Body of pancreas (tissue), 4 donors: ENCODE measurements at regions not wholly inside any gene's neighbourhood (a gene's known extent, or its start where the extent isn't known, plus 50 kb on each side); places are given as distances from the start of the nearest gene placed in this dataset.

ENCODE experiments used
- POLR2A ChIP-seq, 3 donors: fragments of 450-650 bp; IDR thresholded peaks; one replicate each; pipeline ENCODE4 v1.6.1; 2016; ENCODE audit warnings: antibody characterized with exemption in 3 of 3, mild to moderate bottlenecking in 2 of 3
- TF ChIP-seq, protein P1 (sequence below), 7 experiments: fragments of 450-650 bp in 4 of 7; fragments of 200-600 bp in 3 of 7; sonication (generic) in 3 of 7; IDR thresholded peaks; one replicate each; pipeline ENCODE4 v1.5.1; 2016 to 2019; ENCODE audit warnings: antibody characterized with exemption in 7 of 7

DNA sequence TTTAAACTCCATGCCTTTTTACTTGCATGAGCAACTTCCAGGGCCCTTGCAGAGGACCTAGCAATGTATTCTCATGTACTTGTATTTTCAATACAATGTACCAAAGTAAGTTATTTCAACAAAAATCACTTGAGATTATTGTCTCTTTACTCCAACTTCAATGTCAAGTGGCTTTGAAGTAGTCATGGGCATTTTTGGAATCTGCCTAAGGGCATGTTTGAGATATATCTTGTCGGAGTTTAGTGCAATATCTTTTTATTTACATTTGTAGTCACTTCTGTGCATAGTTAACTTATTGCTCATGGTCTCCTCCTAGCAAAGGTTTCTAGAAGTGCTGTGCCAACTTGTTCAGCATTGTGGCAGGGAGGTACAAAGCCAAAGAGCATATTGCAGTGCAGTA, 508.7 kb upstream of the SEMA3D start:
- TF ChIP-seq, protein P1, sequence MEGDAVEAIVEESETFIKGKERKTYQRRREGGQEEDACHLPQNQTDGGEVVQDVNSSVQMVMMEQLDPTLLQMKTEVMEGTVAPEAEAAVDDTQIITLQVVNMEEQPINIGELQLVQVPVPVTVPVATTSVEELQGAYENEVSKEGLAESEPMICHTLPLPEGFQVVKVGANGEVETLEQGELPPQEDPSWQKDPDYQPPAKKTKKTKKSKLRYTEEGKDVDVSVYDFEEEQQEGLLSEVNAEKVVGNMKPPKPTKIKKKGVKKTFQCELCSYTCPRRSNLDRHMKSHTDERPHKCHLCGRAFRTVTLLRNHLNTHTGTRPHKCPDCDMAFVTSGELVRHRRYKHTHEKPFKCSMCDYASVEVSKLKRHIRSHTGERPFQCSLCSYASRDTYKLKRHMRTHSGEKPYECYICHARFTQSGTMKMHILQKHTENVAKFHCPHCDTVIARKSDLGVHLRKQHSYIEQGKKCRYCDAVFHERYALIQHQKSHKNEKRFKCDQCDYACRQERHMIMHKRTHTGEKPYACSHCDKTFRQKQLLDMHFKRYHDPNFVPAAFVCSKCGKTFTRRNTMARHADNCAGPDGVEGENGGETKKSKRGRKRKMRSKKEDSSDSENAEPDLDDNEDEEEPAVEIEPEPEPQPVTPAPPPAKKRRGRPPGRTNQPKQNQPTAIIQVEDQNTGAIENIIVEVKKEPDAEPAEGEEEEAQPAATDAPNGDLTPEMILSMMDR (IDR thresholded peaks at IDR 0.05): no peak
- no peak for TF ChIP-seq POLR2A (IDR thresholded peaks at IDR 0.05)
